Omental fat pad (tissue), 3 donors: ENCODE measurements at regions not wholly inside any gene's neighbourhood (a gene's known extent, or its start where the extent isn't known, plus 50 kb on each side); places are given as distances from the start of the nearest gene placed in this dataset.

ENCODE experiments used
- ATAC-seq: fragments of 150-250 bp; one replicate; pipeline ENCODE4 v1.9.1; 2016; ENCODE audit warnings: mild to moderate bottlenecking, moderate library complexity; ENCODE audit not compliant: low FRiP score
- DNase-seq: peaks from one replicate; pipeline ENCODE4 v3.0.0-alpha.2; 2019; ENCODE audit warnings: low spot score
- CTCF ChIP-seq, 3 donors: fragments of 450-650 bp; IDR thresholded peaks; one replicate each; pipeline ENCODE4 v1.5.1; 2016 to 2017; ENCODE audit warnings: antibody characterized with exemption in 3 of 3, mild to moderate bottlenecking in 3 of 3, moderate library complexity in 2 of 3

- ATAC-seq, result no peak
Observed at GRCh38 chr4:176383273-176384077, 63.7 kb downstream of the SPCS3 start.

GRCh38 chr4:176385601-176386000 lies 65.8 kb downstream of the SPCS3 start:
- no peak for ATAC-seq
- DNase-seq, result no peak
- TF ChIP-seq CTCF (IDR thresholded peaks at IDR 0.05), result no peak

More at GRCh38 chr4:176383273-176384077, 63.7 kb downstream of the SPCS3 start:
- no peak for DNase-seq
- no peak for TF ChIP-seq CTCF (IDR thresholded peaks at IDR 0.05)

- DNase-seq (no peak), ATAC-seq (no peak)
- no peak for TF ChIP-seq CTCF (IDR thresholded peaks at IDR 0.05)
Observed at GRCh38 chr4:176387571-176387970, 67.8 kb downstream of the SPCS3 start.

GRCh38 chr4:176393306-176394013 lies 73.7 kb downstream of the SPCS3 start:
- ATAC-seq (no peak), DNase-seq (no peak)
- no peak for TF ChIP-seq CTCF (IDR thresholded peaks at IDR 0.05)

GRCh38 chr4:176400816-176401461 lies 81.2 kb downstream of the SPCS3 start:
- TF ChIP-seq CTCF (IDR thresholded peaks at IDR 0.05), result no peak
- no peak for DNase-seq
- no peak for ATAC-seq

- no peak for TF ChIP-seq CTCF (IDR thresholded peaks at IDR 0.05)
- DNase-seq (no peak), ATAC-seq (no peak)
Observed at GRCh38 chr4:176404621-176405020, 84.9 kb downstream of the SPCS3 start.
